ENCODE measurements at regions not wholly inside any gene's neighbourhood (a gene's known extent, or its start where the extent isn't known, plus 50 kb on each side); places are given as distances from the start of the nearest gene placed in this dataset.

- H3K27ac ChIP-seq (ENCODE audit: low read depth, low read length) = no peak overlapping the region
- no peak for TF ChIP-seq CTCF (IDR thresholded peaks at IDR 0.05; ENCODE audit: low read depth, low read length)
- no peak for DNase-seq (ENCODE audit: low read depth, low spot score)
- H3K9me3 ChIP-seq (ENCODE audit: control insufficient read depth, insufficient read depth, low read length) = peaks cover 45% of the 10 kb centered on the region
- no peak overlapping the region for H3K4me3 ChIP-seq (ENCODE audit: low read depth, low read length)
- no peaks in the 10 kb centered on the region for H3K27me3 ChIP-seq (ENCODE audit: control insufficient read depth, insufficient read depth, low read length)
- CTCF ChIA-PET = no interaction called here
- POLR2A ChIA-PET = no interaction called here
Measured at GRCh38 chr12:127943481-127944210, 323.3 kb upstream of the TMEM132C start.

GRCh38 chr12:127944211-127944899 lies 322.6 kb upstream of the TMEM132C start:
- no peak for TF ChIP-seq CTCF (IDR thresholded peaks at IDR 0.05; ENCODE audit: low read depth, low read length)
- Histone ChIP-seq H3K27ac (ENCODE audit: low read depth, low read length) (no peak overlapping the region), H3K9me3 (ENCODE audit: control insufficient read depth, insufficient read depth, low read length) (peaks cover 48% of the 10 kb centered on the region), H3K4me3 (ENCODE audit: low read depth, low read length) (no peak overlapping the region), H3K27me3 (ENCODE audit: control insufficient read depth, insufficient read depth, low read length) (no peaks in the 10 kb centered on the region)
- POLR2A ChIA-PET = no interaction called here
- CTCF ChIA-PET = no interaction called here
- DNase-seq (ENCODE audit: low read depth, low spot score) = no peak

GRCh38 chr12:127957001-127957660 lies 309.8 kb upstream of the TMEM132C start:
- TF ChIP-seq CTCF (IDR thresholded peaks at IDR 0.05; ENCODE audit: low read depth, low read length) = no peak
- POLR2A ChIA-PET = no interaction called here
- CTCF ChIA-PET = no interaction called here
- no peak overlapping the region for H3K4me3 ChIP-seq (ENCODE audit: low read depth, low read length)
- DNase-seq (ENCODE audit: low read depth, low spot score) = no peak
- peaks cover 22% of the 10 kb centered on the region for H3K9me3 ChIP-seq (ENCODE audit: control insufficient read depth, insufficient read depth, low read length)
- no peaks in the 10 kb centered on the region for H3K27me3 ChIP-seq (ENCODE audit: control insufficient read depth, insufficient read depth, low read length)
- no peak overlapping the region for H3K27ac ChIP-seq (ENCODE audit: low read depth, low read length)

- Histone ChIP-seq H3K9me3 (ENCODE audit: control insufficient read depth, insufficient read depth, low read length) (peaks cover 30% of the 10 kb centered on the region), H3K27me3 (ENCODE audit: control insufficient read depth, insufficient read depth, low read length) (no peaks in the 10 kb centered on the region), H3K27ac (ENCODE audit: low read depth, low read length) (no peak overlapping the region), H3K4me3 (ENCODE audit: low read depth, low read length) (no peak overlapping the region)
- ChIA-PET POLR2A (no interaction called here), CTCF (no interaction called here)
- DNase-seq (ENCODE audit: low read depth, low spot score) = no peak
- no peak for TF ChIP-seq CTCF (IDR thresholded peaks at IDR 0.05; ENCODE audit: low read depth, low read length)
Measured at GRCh38 chr12:127962303-127962702, 304.7 kb upstream of the TMEM132C start.

- no peak for DNase-seq (ENCODE audit: low read depth, low spot score)
- H3K27ac ChIP-seq (ENCODE audit: low read depth, low read length) = no peak overlapping the region
- H3K27me3 ChIP-seq (ENCODE audit: control insufficient read depth, insufficient read depth, low read length) = no peaks in the 10 kb centered on the region
- no peak overlapping the region for H3K4me3 ChIP-seq (ENCODE audit: low read depth, low read length)
- H3K9me3 ChIP-seq (ENCODE audit: control insufficient read depth, insufficient read depth, low read length) = peaks cover 26% of the 10 kb centered on the region
- CTCF ChIA-PET = no interaction called here
- no peak for TF ChIP-seq CTCF (IDR thresholded peaks at IDR 0.05; ENCODE audit: low read depth, low read length)
- POLR2A ChIA-PET = no interaction called here
Measured at GRCh38 chr12:127963933-127964332, 303.0 kb upstream of the TMEM132C start.
